GM12875 (cell line): ENCODE measurements at regions not wholly inside any gene's neighbourhood (a gene's known extent, or its start where the extent isn't known, plus 50 kb on each side); places are given as distances from the start of the nearest gene placed in this dataset.

Experiments used
- H3K4me3 ChIP-seq: one replicate; pipeline ENCODE4 v1.5.1; 2011; ENCODE audit warnings: low read depth, low read length, control low read depth
- TF ChIP-seq, protein P1 (sequence below): IDR thresholded peaks from 2 replicates; pipeline ENCODE4 v1.5.1; 2011; ENCODE audit warnings: low read depth, mild to moderate bottlenecking, control low read depth, inconsistent platforms, low read length, moderate library complexity, borderline replicate concordance; ENCODE audit not compliant: insufficient read depth

- H3K4me3 ChIP-seq: no peak overlapping the region
- TF ChIP-seq, protein P1, sequence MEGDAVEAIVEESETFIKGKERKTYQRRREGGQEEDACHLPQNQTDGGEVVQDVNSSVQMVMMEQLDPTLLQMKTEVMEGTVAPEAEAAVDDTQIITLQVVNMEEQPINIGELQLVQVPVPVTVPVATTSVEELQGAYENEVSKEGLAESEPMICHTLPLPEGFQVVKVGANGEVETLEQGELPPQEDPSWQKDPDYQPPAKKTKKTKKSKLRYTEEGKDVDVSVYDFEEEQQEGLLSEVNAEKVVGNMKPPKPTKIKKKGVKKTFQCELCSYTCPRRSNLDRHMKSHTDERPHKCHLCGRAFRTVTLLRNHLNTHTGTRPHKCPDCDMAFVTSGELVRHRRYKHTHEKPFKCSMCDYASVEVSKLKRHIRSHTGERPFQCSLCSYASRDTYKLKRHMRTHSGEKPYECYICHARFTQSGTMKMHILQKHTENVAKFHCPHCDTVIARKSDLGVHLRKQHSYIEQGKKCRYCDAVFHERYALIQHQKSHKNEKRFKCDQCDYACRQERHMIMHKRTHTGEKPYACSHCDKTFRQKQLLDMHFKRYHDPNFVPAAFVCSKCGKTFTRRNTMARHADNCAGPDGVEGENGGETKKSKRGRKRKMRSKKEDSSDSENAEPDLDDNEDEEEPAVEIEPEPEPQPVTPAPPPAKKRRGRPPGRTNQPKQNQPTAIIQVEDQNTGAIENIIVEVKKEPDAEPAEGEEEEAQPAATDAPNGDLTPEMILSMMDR: no peak
These were observed 50.7 kb upstream of the TOX2 start for GRCh38 chr20:43863821-43864544.

DNA sequence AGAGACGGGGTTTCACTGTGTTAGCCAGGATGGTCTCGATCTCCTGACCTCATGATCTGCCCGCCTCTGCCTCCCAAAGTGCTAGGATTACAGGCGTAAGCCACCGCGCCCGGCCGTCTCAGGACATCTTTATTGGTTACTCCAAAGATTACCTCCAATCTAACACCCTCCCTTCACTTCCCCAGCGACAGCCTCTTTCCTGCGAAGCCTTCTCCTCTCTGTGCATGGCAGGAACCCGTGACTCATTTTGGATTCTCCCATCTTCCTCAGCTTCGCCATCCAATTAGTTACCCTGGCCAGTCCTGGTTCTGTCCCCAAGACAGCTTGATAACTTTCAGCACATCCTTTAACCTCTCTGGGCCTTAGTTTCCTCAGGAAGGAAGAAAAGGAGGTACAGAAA, 51.3 kb upstream of the TOX2 start:
- TF ChIP-seq, protein P1: no peak
- no peak overlapping the region for H3K4me3 ChIP-seq

- TF ChIP-seq, protein P1: no peak
- no peak overlapping the region for H3K4me3 ChIP-seq
These were observed 52.2 kb upstream of the TOX2 start for GRCh38 chr20:43862438-43862837.

DNA sequence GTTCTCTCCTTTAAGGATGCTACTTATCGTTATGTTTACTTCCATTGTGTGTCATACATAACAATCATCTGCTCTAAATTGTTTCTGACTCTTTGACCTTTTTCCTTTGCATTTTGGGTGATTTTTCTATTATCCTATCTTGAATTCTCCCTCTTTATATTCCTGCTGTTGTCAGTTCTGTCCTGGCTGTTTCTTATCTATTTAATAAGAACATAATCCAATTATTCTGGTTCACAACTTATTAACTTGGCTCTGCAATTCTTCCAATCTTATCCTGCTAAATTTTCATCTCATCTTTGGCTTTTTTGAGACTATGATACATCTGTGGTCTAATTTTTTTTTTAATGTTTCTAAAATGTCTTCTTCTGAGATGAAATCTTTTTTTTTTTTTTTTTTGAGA, 54.7 kb upstream of the TOX2 start:
- TF ChIP-seq, protein P1: no peak
- no peak overlapping the region for H3K4me3 ChIP-seq

DNA sequence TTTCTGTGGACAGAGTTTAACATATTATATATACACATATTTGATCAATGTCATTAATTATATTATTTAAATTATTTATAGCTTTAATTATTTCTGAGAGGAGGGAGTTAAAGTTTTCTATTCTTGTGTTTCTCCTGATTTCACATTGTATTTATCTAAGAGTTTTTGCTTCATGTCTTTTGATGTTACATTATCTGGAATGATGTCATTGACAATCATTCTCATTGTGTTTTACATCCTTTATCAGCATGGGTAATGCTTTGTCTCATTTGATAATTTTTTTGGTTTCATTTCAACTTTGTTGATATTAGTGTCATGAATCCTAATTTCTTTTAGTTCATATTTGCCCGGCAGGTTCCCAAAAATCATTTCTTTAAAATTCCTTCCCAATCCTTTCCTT, 56.7 kb upstream of the TOX2 start:
- no peak overlapping the region for H3K4me3 ChIP-seq
- TF ChIP-seq, protein P1: no peak

DNA sequence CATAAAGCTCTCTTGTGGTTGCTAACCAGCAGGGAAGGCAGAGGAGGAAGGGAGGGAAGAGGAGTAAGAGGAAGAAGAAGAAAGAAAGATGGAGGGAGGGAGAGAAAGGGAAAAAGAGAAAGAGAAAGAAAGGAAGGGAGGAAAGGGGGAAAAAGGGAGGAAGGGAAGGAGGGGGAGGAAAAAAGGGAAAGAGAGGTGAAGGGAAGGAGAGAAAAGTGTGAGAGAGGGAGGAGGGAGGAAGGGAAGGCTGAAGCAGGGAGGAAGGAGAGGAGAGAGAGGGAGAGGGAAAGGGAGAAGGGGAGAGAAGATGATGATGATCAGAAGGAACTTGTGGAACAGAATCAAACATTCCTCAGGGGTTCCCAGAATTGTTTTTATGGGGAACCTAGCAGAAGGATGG, 57.5 kb upstream of the TOX2 start:
- TF ChIP-seq, protein P1: no peak

GRCh38 chr20:43855803-43856202, 58.8 kb upstream of the TOX2 start:
- TF ChIP-seq, protein P1: no peak
- H3K4me3 ChIP-seq: no peak overlapping the region

More for the DNA sequence above, 57.5 kb upstream of the TOX2 start:
- no peak overlapping the region for H3K4me3 ChIP-seq
